ENCODE measurements at regions not wholly inside any gene's neighbourhood (a gene's known extent, or its start where the extent isn't known, plus 50 kb on each side); places are given as distances from the start of the nearest gene placed in this dataset.

DNA sequence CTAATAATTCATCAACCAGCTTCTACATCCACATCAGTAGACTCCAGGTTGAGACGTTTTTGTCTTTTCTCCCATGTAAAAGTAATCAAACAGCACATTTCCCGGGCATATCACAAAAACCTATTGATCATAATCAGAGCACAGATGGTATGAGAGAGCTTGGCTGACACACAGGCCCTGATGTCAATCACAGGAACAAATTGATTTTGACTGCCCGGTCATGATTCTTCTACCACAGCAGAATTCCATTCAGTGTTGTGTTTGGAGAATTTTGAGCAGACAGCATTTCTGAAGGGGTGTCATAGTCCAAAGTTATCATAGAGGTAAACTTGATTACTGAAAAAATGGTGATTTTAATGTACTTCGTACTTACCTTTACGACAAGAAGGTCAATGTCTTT, 351.1 kb downstream of the ZSWIM6 start:
- Histone ChIP-seq H3K79me2 (ENCODE audit: control insufficient read depth in 1 of 2, insufficient read depth in 2 of 2, low read length in 2 of 2) (no peaks in the 10 kb centered on the region), H3K79me1 (ENCODE audit: low read depth, low read length) (no peaks in the 10 kb centered on the region)
- TF ChIP-seq POLR2AphosphoS5 (IDR thresholded peaks at IDR 0.05; ENCODE audit: low read depth, low read length) = no peak
- no peak for TF ChIP-seq KDM5A (IDR thresholded peaks at IDR 0.05; ENCODE audit: low read length)
- TF ChIP-seq SIRT6 (IDR thresholded peaks at IDR 0.05; ENCODE audit: low read length) = no peak
- no peak for TF ChIP-seq CBX5 (IDR thresholded peaks at IDR 0.05; ENCODE audit: low read depth, low read length)
- TF ChIP-seq CBX8 (IDR thresholded peaks at IDR 0.05; ENCODE audit: borderline replicate concordance, low read depth, low read length) = no peak
- TF ChIP-seq CREB1 (IDR thresholded peaks at IDR 0.05) = no peak
- TF ChIP-seq TAF1 (IDR thresholded peaks at IDR 0.05; ENCODE audit: low read depth, low read length) = no peak
- no peak for TF ChIP-seq ZNF274 (IDR thresholded peaks at IDR 0.05; ENCODE audit: borderline replicate concordance, extremely low read depth, low read length)
- TF ChIP-seq EZH2 (IDR thresholded peaks at IDR 0.05; ENCODE audit: low read depth, low read length, severe bottlenecking) = no peak
- TF ChIP-seq RXRA (IDR thresholded peaks at IDR 0.05; ENCODE audit: insufficient read depth, low read depth, low read length) = no peak
- no peak for TF ChIP-seq EP300 (IDR thresholded peaks at IDR 0.05; ENCODE audit: borderline replicate concordance in 1 of 2, low read depth in 2 of 2, low read length in 2 of 2)
- no peak for TF ChIP-seq NRF1 (IDR thresholded peaks at IDR 0.05; ENCODE audit: low read depth, low read length)
- TF ChIP-seq POU5F1 (IDR thresholded peaks at IDR 0.05; ENCODE audit: low read depth, low read length) = no peak
- no peak for TF ChIP-seq HDAC2 (IDR thresholded peaks at IDR 0.05; ENCODE audit: borderline replicate concordance in 1 of 2, low read depth in 2 of 2, low read length in 2 of 2)
- no peak for TF ChIP-seq JUN (IDR thresholded peaks at IDR 0.05; ENCODE audit: low read depth, low read length)
- TF ChIP-seq, protein P1, sequence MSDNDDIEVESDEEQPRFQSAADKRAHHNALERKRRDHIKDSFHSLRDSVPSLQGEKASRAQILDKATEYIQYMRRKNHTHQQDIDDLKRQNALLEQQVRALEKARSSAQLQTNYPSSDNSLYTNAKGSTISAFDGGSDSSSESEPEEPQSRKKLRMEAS (IDR thresholded peaks at IDR 0.05) = no peak

More for the DNA sequence above, 351.1 kb downstream of the ZSWIM6 start:
- H4K91ac ChIP-seq (replicated peaks; ENCODE audit: insufficient read length, low read length) = no peak overlapping the region
- H3K4ac ChIP-seq (replicated peaks; ENCODE audit: insufficient read length, low read depth, low read length) = no peak overlapping the region
- DNase-seq (ENCODE audit: low read depth in 1 of 2, low spot score in 2 of 2) = no peak
- no peak overlapping the region for H3K14ac ChIP-seq (ENCODE audit: insufficient read length)
- H3K9ac ChIP-seq (replicated peaks in 1 of 4; ENCODE audit: extremely low read depth in 1 of 4, low read depth in 3 of 4, low read length in 3 of 4) = no peak overlapping the region
- H4K20me1 ChIP-seq (replicated peaks in 1 of 2; ENCODE audit: control insufficient read depth in 1 of 2, insufficient read depth in 2 of 2, low read length in 2 of 2) = no peaks in the 10 kb centered on the region
- H2BK5ac ChIP-seq (ENCODE audit: low read depth, low read length) = no peak overlapping the region
- CTCF ChIA-PET (ENCODE audit: partially characterized antibody) = interaction anchor here (1.3 to 1.6 kb wide), 4 partner anchors 10 to 85 kb away, joined by 3 to 7 read pairs (median 4); no protein-coding TSS in a partner anchor
- H2AFZ ChIP-seq (ENCODE audit: low read length) = no peak overlapping the region
- H3K27ac ChIP-seq (ENCODE audit: low read depth, low read length) = no peak overlapping the region
- H2BK12ac ChIP-seq (ENCODE audit: low read depth, low read length) = no peak overlapping the region
- 85% methylated on average over 5 of the region's 5 CpGs; no CpG with 5 or more reads in 1 of the 2 experiments for WGBS, 2 experiments (ENCODE audit: extremely low coverage in 1 of 2, insufficient coverage in 1 of 2, insufficient read length in 1 of 2, insufficient replicate concordance in 2 of 2, low coverage in 1 of 2, low lambda C conversion rate in 2 of 2, missing lambda C conversion rate in 1 of 2)
- H4K5ac ChIP-seq (ENCODE audit: insufficient read length, low read depth, low read length) = no peak overlapping the region
- no peaks in the 10 kb centered on the region for H3K36me3 ChIP-seq (ENCODE audit: control insufficient read depth in 2 of 4, insufficient read depth in 4 of 4, low read length in 3 of 4)
- H3K18ac ChIP-seq (ENCODE audit: extremely low read depth, low read length) = no peak overlapping the region
- H3K9me3 ChIP-seq (ENCODE audit: insufficient read depth in 2 of 2, low read depth in 1 of 2, low read length in 1 of 2) = no peaks in the 10 kb centered on the region
- H3K23me2 ChIP-seq (ENCODE audit: low read depth, low read length) = 0 out of 2 replicates have a peak, but pooled peaks cover under 1% of the 10 kb centered on the region
- H3K4me2 ChIP-seq (ENCODE audit: insufficient read depth in 1 of 2, low read depth in 2 of 2, low read length in 2 of 2) = no peak overlapping the region
- FAIRE-seq = no peak
- no peak overlapping the region for H2BK20ac ChIP-seq (ENCODE audit: low read length)
- H4K8ac ChIP-seq (ENCODE audit: extremely low read depth, insufficient read depth, low read length) = no peak overlapping the region
- POLR2A ChIA-PET (ENCODE audit: partially characterized antibody) = no interaction called here
- H2BK15ac ChIP-seq (ENCODE audit: low read length) = no peak overlapping the region
- no peak overlapping the region for H3K4me3 ChIP-seq (ENCODE audit: extremely low read depth in 1 of 4, insufficient read depth in 2 of 4, low read depth in 3 of 4, low read length in 4 of 4)
- H3K56ac ChIP-seq (replicated peaks; ENCODE audit: insufficient read length, low read depth, low read length) = no peak overlapping the region
- H2AK5ac ChIP-seq (ENCODE audit: low read depth, low read length) = no peak overlapping the region
- H3K23ac ChIP-seq (ENCODE audit: insufficient read length) = no peak overlapping the region
- H3K4me1 ChIP-seq (replicated peaks in 1 of 4; ENCODE audit: control insufficient read depth in 3 of 4, insufficient read depth in 4 of 4, low read length in 3 of 4) = no peaks in the 10 kb centered on the region
- H3K27me3 ChIP-seq (replicated peaks in 1 of 4; ENCODE audit: control insufficient read depth in 3 of 4, extremely low read depth in 1 of 4, insufficient read depth in 3 of 4, low read length in 3 of 4) = no peaks in the 10 kb centered on the region
- no peak overlapping the region for H2BK120ac ChIP-seq (replicated peaks; ENCODE audit: low read depth, low read length)
